DMS53 treated with DMSO at 0.1 percent for 48 hours (cell line): ENCODE measurements at regions not wholly inside any gene's neighbourhood (a gene's known extent, or its start where the extent isn't known, plus 50 kb on each side); places are given as distances from the start of the nearest gene placed in this dataset.
A peak's percentile ranks its signal among the peaks of the same experiment; 100 is the strongest.
"Not testable (repeated sequence)": the region's sequence is repeated elsewhere in the genome, so short reads cannot be mapped to it uniquely, and the experiment has no call there.

ENCODE experiments used
- DNase-seq: peaks from one replicate; lab custom pipeline; 2025; ENCODE audit not compliant: unreplicated experiment; lab: John Stamatoyannopoulos, UW

DNA sequence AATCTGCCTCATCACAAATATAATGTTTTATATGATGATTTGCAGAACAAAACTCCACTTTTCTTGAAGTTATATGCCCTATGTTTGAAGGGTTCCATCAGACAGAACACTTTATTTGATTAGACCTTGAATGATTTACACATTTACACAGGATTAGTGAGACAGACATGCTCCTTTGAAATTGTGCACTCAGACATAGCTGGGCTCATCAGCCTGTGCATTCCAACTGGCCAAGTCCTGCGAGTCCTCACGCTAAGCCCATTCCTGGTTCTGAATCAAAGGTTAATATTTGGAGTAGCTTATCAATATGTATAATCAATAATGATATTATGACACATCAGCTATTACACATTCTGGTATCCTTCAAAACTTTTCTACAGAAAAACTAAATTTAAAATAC lies 173.6 kb downstream of the MBL2 start:
- peak; percentile 65 for DNase-seq

DNA sequence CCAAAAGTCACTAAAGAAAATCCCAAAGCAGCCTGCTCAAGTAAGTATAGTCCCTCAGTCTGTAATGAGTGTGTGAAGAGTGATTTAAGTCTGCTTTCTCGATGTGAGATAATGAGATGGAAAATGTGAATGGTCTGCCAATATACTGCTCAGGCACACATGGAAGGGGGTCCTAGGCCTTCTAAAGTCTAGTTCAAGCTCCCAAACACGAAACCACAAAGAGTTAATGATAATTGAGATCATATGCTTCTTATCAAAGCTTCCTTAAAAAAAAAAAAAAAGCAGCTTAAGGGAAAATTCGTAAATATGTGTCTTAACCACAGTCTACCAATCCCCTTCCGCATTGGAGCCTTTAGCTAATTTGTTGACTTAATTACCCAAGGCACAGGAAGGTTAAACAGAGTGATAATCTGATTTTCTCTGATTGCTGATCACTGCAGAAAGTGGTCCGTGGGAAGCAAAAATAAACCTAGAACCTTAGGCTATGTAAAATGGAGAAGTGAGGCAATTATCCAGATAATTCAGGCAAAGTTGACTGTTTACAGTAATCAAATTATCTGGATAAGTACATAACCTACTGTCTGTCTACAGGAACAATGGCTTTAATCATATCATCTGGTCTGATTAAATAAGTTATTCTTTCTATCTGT lies 172.9 kb downstream of the MBL2 start:
- DNase-seq: no peak

DNA sequence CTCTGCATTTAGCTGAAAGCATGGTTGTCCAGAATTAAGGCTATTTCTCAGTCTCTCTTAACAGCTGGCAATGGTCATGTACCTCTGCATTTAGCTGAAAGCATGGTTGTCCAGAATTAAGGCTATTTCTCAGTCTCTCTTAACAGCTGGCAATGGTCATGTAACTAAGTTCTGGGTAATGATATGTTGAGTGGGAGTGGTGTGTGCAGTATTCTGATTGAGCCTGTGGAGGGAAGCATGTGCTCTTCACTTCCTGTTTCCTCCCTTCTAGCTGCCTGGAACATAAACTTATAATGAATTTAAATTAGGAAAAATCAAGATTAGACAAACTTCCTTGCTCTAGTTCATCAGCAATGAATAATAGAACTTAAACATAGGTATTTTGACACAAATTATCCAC lies 168.5 kb downstream of the MBL2 start:
- DNase-seq: not testable (repeated sequence)

DNA sequence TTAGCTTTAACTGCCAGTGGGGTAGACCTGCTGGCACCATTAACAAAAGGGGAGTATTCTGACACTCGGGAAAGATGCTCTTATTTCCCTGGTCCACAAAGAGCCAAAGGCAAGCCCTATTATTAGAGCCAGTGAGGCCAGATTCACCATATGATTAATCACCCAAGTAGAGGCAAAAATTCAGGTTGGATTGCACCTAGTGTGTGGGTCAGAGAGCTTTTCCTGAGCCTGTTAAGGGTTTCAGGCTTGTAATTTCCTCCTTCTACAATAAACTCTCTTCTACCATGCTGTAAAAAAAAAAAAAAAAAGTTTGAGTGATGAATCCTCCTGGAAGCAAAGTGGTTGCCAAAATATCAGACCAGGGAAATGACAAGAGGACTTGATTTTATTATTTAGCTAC lies 163.5 kb downstream of the MBL2 start:
- no peak for DNase-seq

DNA sequence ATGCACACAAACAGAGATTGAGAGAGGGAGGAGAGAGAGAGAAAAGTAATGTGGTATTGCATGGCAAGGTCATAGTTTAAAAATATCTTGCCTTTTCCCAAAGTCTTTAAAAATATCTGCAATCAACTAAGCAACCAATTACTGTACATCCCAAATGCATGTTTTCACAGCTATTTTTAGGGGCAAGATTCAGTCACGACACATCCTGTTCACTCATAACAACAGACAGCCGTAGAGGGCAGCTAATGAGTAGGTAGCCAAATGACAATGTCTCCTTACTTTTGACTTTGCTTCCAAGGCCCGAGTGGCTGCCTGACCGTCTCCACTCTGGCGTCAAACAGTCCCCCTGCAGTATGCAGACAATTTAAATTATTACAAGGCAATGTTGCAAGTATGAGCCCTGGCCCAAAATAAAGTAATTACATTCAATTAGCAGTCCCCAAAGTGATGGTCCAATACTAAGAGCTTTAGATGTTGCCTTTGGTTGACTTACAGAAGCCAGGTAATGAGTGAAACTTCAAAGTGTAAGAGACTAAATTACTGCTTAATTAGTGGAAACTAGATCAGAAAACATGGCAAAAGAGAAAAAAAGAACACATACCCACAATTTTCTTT lies 162.9 kb downstream of the MBL2 start:
- DNase-seq: no peak

DNA sequence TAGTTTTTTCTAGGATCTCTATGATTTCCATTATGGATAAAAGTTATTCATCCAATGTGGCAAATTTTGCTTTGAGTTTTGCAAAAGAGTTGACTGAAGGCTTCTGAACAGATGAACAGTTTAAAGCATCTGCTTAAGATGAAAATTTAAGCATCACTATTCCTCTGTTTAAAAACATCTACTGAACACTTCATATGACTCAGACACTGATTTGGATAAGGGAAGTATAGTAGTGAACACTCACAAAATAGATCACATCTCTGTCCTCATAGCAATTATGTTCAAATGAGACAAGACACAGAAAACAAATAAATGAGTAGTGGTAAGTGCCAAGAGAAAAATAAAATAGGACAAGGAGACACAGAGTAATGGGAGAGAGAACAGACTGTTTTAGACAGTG lies 157.3 kb downstream of the MBL2 start:
- no peak for DNase-seq

DNA sequence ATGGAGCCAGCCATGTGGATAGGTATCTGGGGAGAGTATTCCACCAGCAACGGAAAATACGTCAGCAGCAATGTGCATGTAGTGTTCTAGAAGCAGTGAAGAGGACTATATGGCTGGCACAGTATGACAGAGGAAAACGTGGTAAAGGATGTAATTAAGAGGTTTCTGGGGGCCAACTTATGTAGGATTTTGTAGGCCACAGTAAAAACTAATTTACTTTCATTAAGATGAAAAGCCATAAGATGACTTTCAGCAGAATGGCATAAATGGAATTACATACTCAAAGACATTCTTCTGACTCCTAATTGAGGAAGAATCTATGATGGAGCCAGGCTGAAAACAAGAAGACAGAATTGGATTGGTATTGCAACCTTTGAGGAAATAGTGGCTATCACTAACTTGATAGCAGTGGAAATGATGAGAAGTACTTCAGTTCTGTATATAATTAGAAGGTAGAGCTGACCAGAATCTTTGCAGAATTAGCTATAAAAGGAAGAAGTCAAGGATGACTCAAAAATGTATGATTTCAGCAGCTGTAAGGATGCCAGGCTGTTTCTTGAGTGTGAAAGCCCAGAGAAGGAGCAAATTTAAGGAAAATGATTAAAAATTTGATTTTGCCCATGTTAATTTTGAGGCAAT lies 156.7 kb downstream of the MBL2 start:
- no peak for DNase-seq

DNA sequence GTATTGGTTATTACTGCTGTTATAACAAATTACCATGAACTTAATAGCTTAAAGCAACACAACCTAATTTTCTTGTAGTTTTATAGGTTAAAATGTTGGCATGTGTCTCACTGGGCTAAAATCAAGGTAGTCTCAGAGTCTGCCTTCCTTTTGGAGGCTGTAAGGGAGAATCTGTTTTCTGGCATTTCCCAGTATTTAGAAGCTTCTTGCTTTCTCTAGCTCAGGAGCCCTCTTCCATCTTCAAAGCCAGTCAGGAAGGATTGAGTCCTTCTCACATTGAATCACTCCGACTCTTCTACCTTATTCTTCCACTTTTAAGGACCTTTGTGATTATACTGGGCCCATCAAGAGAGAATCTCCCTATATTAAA lies 156.2 kb downstream of the MBL2 start:
- no peak for DNase-seq

DNA sequence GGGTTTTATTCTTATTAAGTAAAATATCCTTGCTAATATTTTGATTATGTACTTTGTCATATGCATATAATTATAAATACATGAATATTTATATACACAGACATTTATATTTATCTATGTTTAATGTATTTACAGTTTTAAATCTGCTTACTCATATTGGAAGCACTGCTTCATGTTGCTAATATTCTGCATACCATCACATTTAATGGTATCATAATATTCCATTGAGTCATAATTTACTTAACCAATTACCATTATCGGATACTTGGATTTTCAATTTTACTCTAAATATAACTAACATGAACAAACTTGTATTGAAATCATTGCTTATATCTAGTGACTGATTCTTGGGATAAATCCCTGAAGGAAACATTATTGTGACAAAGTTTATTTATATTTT lies 155.2 kb downstream of the MBL2 start:
- DNase-seq: no peak

DNA sequence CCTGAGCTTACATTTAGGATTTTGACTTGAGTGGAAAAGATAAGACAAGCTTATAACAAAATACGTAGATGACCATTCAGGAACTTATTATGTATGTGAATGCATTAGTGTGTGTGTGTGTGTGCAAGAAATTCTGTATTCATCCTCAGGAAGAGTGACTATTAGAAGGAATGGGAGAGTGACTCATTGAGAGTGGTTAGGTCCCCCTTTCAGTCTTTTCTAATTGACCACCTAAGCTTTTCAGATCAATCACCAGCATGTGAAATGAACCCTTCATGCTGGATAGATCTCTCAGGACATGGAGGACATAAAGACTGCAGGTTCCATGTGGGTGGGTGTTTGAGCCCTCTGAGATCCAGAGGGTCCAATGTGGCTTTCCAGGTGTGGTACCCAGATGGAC lies 153.5 kb downstream of the MBL2 start:
- no peak for DNase-seq

DNA sequence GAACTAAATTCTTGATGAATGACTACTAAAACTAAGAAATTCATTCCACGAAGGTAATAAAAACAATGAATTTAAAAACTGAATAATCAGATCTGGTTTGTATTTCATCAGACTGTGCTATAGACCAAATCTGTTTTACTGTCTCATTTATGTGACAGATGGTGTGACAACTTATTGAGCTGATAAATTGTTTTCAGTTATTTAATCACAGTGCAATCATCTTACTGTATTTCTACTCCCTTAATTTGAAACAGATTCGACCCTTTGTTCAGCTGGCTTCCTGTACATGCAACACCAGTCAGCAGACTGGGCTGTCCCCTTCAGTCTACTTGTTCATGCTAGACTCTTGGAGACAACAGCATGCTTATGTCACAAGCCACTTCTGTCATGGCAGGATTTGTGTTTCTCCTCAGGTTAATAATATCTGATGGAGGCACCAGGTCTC lies 150.9 kb downstream of the MBL2 start:
- no peak for DNase-seq

DNA sequence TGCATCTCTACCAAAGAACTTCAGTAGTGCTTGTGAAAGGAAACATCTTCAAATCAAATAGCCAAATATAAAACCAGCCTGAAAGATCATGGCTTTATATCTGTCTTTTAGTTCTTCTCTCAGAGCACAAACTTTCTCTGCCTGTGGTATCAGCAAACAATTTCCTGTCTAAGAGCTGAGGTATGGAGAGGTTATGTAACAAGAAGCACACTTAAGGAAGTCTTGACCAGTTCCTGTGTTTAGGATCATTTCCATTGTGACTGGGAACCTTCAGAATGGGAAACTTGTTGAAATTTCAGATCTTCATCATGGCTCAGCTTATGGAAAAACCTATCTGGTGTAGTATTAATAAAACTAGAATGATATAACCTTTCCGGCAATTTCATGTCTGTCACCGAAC lies 148.8 kb downstream of the MBL2 start:
- DNase-seq: no peak

DNA sequence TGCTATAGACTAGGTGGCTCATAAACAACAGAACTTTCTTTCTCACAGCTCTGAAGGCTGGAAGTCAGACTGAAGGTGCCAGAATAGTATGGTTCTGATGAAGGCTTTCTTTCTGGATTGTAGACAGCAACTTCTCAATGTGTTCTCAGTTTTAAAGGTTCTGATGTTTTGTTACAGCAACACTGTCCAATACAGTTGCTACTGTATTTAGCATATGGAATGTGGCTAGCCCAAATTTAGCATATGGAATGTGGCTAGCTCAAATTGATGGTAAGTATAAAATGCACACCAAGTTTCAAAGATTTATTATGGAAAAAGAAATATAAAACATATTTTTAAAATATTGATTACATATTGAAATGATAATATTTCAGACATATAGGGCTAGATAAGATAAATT lies 145.3 kb downstream of the MBL2 start:
- no peak for DNase-seq

DNA sequence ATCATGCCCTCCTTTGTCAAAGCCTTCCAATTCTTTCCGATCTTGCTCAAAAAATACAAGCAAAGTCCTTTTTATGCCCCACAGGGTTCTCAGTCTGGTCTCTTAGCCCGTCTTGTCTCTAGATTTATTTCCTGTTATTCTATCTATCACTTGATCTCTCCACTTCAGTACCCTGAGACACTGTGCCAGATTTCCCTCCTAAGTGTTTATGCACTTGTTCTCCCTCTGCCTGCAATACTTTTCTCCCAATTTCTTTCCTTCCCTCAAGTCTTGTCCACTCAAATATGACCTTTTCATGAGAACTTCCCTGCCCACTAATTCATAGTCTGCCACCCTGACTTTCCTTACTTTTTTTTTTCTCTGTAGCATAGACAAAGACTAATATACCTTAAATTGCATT lies 141.4 kb downstream of the MBL2 start:
- DNase-seq: no peak

DNA sequence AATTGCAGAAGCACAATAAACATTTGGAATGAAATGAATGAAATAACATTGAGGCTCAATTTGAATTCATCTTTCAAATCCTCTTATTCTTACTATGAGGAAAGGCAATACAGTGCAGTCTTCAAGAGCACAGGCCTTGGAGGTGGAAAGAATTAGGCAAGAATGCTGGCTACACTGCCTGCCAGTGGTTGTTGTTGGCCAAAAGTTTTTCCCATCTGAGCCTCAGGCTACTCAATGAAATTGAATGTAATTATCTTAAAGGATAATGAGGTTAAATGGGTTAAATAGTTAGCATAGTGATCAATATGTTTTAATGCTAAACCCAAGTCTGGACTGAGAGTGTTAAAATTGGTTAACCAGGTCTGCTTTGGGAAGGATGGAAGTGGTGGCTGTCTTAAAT lies 140.9 kb downstream of the MBL2 start:
- DNase-seq: no peak

DNA sequence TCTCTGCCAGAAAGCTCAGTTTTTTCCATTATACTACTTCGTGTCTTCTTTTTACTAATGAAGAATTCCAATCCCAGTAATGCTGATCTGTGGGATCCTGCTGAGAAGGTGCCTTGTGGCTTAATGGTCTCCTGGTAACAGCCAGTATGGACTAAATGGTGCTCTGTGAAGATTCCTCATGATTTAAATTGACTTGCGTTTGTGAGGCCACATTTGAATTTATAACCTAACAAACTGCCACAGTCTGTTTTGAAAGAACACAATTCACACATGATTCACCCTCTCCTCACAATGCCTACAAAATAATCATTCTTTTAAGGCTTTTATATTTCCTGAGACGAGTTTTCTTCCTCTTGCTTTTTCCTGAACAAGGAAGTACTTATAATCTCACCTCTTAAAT lies 140.0 kb downstream of the MBL2 start:
- DNase-seq: no peak

DNA sequence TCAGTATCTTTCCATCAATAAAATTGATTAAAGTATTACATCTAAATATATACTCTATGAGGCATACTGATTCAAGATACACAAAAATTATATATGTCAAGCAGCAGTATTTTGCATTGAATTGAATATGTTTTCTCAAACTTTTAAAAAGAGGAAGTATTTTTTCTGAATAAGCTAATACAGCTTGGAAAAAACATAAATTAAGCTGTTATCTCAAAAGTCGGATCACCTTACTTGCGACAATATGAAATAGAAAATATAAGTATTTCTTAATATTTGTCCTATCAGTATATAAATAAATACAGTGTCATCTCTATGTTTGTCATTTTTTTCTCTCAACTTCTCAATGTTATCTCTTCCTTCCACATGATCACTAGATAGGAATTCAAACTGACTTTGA lies 139.3 kb downstream of the MBL2 start:
- DNase-seq: no peak

DNA sequence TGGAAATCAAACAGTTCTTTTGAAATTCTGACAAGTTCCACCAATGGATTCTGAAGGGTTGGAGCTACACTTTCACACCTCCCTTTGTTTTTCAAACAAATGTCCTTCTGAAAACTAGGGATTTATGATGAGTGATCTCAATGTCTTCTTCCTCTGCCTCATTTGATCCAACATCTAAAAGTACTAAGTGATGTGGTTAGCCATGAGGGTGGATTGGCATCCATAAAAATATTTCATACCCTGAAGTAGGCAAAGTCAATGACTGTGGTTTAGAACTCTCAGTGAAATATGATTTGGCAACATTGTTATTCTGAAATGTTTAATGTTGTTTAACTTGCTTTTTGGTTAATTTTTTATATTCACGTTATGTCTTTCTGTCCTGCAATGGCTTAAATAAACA lies 136.9 kb downstream of the MBL2 start:
- DNase-seq: no peak

DNA sequence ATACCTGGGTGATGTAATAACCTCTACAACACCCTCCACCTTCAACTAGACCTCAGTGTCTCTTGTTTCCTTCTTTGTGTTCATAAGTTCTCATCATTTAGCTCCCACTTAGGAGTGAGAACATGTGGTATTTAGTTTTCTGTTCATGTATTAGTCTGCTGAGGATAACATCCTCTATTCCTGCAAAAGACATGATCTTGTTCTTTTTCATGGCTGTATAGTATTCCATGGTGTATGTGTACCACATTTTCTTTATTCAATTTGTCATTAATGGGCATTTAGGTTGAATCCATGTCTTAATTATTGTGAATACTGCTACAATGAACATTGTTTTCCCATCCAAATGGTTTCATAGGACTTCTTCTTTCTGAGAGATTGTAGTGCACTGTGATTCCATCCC lies 135.7 kb downstream of the MBL2 start:
- no peak for DNase-seq

DNA sequence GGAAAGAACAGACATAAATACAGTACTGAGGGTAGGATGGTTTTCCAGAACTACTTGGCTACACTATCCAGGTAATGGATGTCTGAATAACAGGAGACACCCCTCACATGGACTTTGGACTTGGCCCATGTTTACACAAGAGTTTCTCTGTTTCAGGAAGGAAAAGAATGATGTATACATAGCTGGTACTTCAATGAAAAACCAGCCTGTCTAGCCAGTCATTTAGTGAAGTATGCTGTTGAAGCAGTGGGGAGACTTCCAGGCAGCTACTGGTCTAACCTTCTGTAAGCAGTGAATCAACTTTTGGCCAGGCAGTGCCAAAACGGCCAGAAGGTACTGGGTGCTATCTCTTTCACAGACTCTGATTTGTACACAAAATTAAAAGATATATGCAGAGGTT lies 135.0 kb downstream of the MBL2 start:
- peak; percentile 97 for DNase-seq

DNA sequence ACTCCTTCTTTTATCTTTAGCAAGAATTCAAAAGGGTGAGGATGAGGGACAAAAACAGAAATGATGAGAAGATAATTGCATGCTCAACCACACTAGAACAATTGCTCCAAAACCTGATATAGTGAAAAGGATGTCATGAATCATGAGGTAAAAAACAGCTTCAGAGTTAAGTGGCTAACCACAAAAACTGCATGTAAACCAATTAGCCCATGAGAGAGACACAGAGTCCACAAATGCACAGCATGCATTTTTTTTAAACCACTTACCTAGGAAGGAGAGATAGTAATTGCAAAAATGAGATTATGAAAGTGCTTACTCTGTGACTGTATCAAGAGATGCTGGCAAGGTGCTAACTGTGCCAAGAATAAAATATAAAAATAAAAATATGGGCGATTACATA lies 132.9 kb downstream of the MBL2 start:
- DNase-seq: peak; percentile 47

DNA sequence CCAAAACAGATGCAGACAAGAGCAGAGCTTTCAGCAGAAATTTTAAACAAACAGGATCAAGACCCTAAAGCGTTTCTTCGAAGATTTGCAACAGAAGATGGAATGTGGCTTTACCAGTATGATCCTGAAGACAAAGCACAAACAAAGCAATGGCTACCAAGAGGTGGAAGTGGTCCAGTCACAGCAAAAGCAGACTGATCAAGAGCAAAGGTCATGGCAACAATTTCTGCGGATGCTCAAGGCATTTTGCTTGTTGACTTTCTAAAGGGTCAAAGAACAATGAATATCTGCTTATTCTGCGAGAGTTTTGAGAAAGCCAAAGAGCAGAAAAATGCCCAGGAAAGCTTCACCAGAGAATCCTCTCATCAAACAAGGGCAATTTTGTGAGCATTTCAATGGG lies 130.4 kb downstream of the MBL2 start:
- no peak for DNase-seq
